IMR-90 (cell line): ENCODE measurements at regions not wholly inside any gene's neighbourhood (a gene's known extent, or its start where the extent isn't known, plus 50 kb on each side); places are given as distances from the start of the nearest gene placed in this dataset.

ENCODE experiments used
- ATAC-seq: fragments of 200-7000 bp; cut with Tn5 transposase; 2 replicates; pipeline ENCODE4 v1.9.1; 2020; ENCODE audit warnings: low read depth, mild to moderate bottlenecking, moderate library complexity
- BruUV-seq: library from RNA; stranded (reverse); fragments of 400-500 nt; replicated peaks from 2 replicates; lab custom pipeline; 2021; lab: Mats Ljungman, UMichigan
- CTCF ChIA-PET: fragments of 300-600 bp; formaldehyde crosslinking; extraction: SDS; loops from one replicate; lab custom pipeline; 2021; ENCODE audit warnings: antibody characterized with exemption; lab: Yijun Ruan, JAX
- POLR2A ChIA-PET: fragments of 300-600 bp; sonication (Branson Sonifier 250); formaldehyde crosslinking; loops from one replicate; lab custom pipeline; 2022; ENCODE audit warnings: antibody characterized with exemption; ENCODE audit not compliant: unreplicated experiment; lab: Charles Lee
- DNase-seq: peaks from one replicate; pipeline ENCODE4 v3.0.0; 2013
- H2AFZ ChIP-seq: replicated peaks from 2 replicates; pipeline ENCODE3; 2013; ENCODE audit warnings: low read length, mild to moderate bottlenecking; ENCODE audit not compliant: poor library complexity
- H2AK5ac ChIP-seq: 2 replicates; pipeline ENCODE4 v1.6.1; 2013; ENCODE audit warnings: low read depth, low read length, inconsistent platforms
- H2AK9ac ChIP-seq: replicated peaks from 2 replicates; pipeline ENCODE3; 2013; ENCODE audit warnings: mild to moderate bottlenecking, low read depth, low read length, moderate library complexity; ENCODE audit not compliant: poor library complexity
- H2BK120ac ChIP-seq: 2 replicates; pipeline ENCODE4 v1.6.1; 2013; ENCODE audit warnings: low read depth, low read length, inconsistent platforms
- H2BK15ac ChIP-seq: 3 replicates; pipeline ENCODE4 v1.6.1; 2013; ENCODE audit warnings: low read depth, low read length, inconsistent platforms
- H2BK20ac ChIP-seq: 2 replicates; pipeline ENCODE4 v1.6.1; 2013; ENCODE audit warnings: low read depth, mild to moderate bottlenecking, inconsistent platforms, low read length, moderate library complexity
- H2BK5ac ChIP-seq: 2 replicates; pipeline ENCODE4 v1.6.1; 2013; ENCODE audit warnings: mild to moderate bottlenecking, low read depth, low read length, inconsistent platforms; ENCODE audit not compliant: poor library complexity, severe bottlenecking
- H3K14ac ChIP-seq: replicated peaks from 2 replicates; pipeline ENCODE4 v1.6.1; 2013; ENCODE audit warnings: low read depth, low read length, inconsistent platforms
- H3K18ac ChIP-seq: 2 replicates; pipeline ENCODE4 v1.6.1; 2013; ENCODE audit warnings: low read depth, low read length, control low read depth
- H3K23ac ChIP-seq: 2 replicates; pipeline ENCODE4 v1.6.1; 2013; ENCODE audit warnings: low read depth, low read length, inconsistent platforms
- H3K27ac ChIP-seq: 2 replicates; pipeline ENCODE4 v1.5.1; 2013; ENCODE audit warnings: mild to moderate bottlenecking, control low read depth, low read length; ENCODE audit not compliant: insufficient read depth
- H3K27me3 ChIP-seq: 2 replicates; pipeline ENCODE4 v1.6.1; 2013; ENCODE audit warnings: low read length; ENCODE audit not compliant: control insufficient read depth, insufficient read depth
- H3K36me3 ChIP-seq: 2 replicates; pipeline ENCODE4 v1.6.1; 2013; ENCODE audit warnings: low read length, mixed read lengths; ENCODE audit not compliant: control insufficient read depth, insufficient read depth
- H3K4ac ChIP-seq: 2 replicates; pipeline ENCODE4 v1.6.1; 2013; ENCODE audit warnings: low read depth, low read length, inconsistent platforms
- H3K4me1 ChIP-seq: 2 replicates; pipeline ENCODE4 v1.6.1; 2013; ENCODE audit warnings: low read length, mixed read lengths; ENCODE audit not compliant: control insufficient read depth, insufficient read depth
- H3K4me2 ChIP-seq: 2 replicates; pipeline ENCODE4 v1.6.1; 2013; ENCODE audit warnings: low read depth, mild to moderate bottlenecking, control low read depth, low read length, moderate library complexity
- H3K4me3 ChIP-seq: 2 replicates; pipeline ENCODE4 v1.5.1; 2013; ENCODE audit warnings: low read depth, mild to moderate bottlenecking, control low read depth, low read length, moderate library complexity; ENCODE audit not compliant: insufficient read depth
- H3K56ac ChIP-seq: 2 replicates; pipeline ENCODE4 v1.6.1; 2013; ENCODE audit warnings: low read length, inconsistent platforms; ENCODE audit not compliant: insufficient read depth; ENCODE audit errors: extremely low read depth
- H3K79me1 ChIP-seq, 2 experiments: 2 replicates each; pipeline ENCODE4 v1.6.1; 2013; ENCODE audit warnings: low read length in 2 of 2, inconsistent platforms in 1 of 2, low read depth in 1 of 2
- H3K9ac ChIP-seq: 2 replicates; pipeline ENCODE4 v1.6.1; 2013; ENCODE audit warnings: low read depth, low read length, control low read depth
- H3K9me1 ChIP-seq: 2 replicates; pipeline ENCODE4 v1.6.1; 2013; ENCODE audit warnings: low read length, inconsistent platforms; ENCODE audit not compliant: insufficient read depth
- H3K9me3 ChIP-seq: 2 replicates; pipeline ENCODE4 v1.6.1; 2013; ENCODE audit warnings: low read length; ENCODE audit not compliant: control insufficient read depth, insufficient read depth
- H4K20me1 ChIP-seq: 2 replicates; pipeline ENCODE4 v1.6.1; 2013; ENCODE audit warnings: low read length, inconsistent platforms; ENCODE audit not compliant: insufficient read depth
- H4K5ac ChIP-seq: 2 replicates; pipeline ENCODE4 v1.6.1; 2013; ENCODE audit warnings: mild to moderate bottlenecking, low read depth, low read length, control low read depth
- H4K8ac ChIP-seq, 2 experiments: 2 replicates each; pipeline ENCODE4 v1.6.1; 2013; ENCODE audit warnings: low read depth in 2 of 2, low read length in 2 of 2, control low read depth in 1 of 2, inconsistent platforms in 1 of 2
- H4K91ac ChIP-seq: 2 replicates; pipeline ENCODE4 v1.6.1; 2013; ENCODE audit warnings: low read depth, low read length, inconsistent platforms; ENCODE audit not compliant: insufficient read depth
- BHLHE40 ChIP-seq: fragments of 150-350 bp; IDR thresholded peaks from 2 replicates; pipeline ENCODE4 v1.6.1; 2016; ENCODE audit warnings: mild to moderate bottlenecking, low read depth, low read length
- CEBPB ChIP-seq: IDR thresholded peaks from 2 replicates; pipeline ENCODE4 v1.6.1; 2012; ENCODE audit warnings: low read depth, low read length, improper control_type of control experiment
- CHD1 ChIP-seq: IDR thresholded peaks from 2 replicates; pipeline ENCODE4 v1.6.1; 2012; ENCODE audit warnings: low read depth, low read length, improper control_type of control experiment
- FOS ChIP-seq: fragments of 150-350 bp; IDR thresholded peaks from 2 replicates; pipeline ENCODE4 v1.6.1; 2016; ENCODE audit warnings: low read depth, low read length
- POLR2A ChIP-seq: IDR thresholded peaks from 2 replicates; pipeline ENCODE4 v1.6.1; 2012; ENCODE audit warnings: mild to moderate bottlenecking, low read depth, low read length
- RFX5 ChIP-seq: IDR thresholded peaks from 2 replicates; pipeline ENCODE4 v1.8.0; 2012; ENCODE audit warnings: low read depth, mild to moderate bottlenecking, low read length, moderate library complexity
- SMC3 ChIP-seq: fragments of 150-350 bp; IDR thresholded peaks from 2 replicates; pipeline ENCODE4 v1.6.1; 2016; ENCODE audit warnings: low read depth, mild to moderate bottlenecking, antibody characterized with exemption, low read length, moderate library complexity
- WGBS, 2 experiments: methylation state at CpG; one replicate each; pipeline versions ENCODE4 v1.1.5 to v1.1.7; 2013; ENCODE audit warnings: missing lambda C conversion rate in 2 of 2; ENCODE audit not compliant: insufficient read length in 1 of 2; ENCODE audit errors: extremely low coverage in 2 of 2; 5-methylcytosine and 5-hydroxymethylcytosine counted together
- dilution Hi-C: fragments of 300-500 bp; cut with HindIII; formaldehyde crosslinking; loops from one replicate; pipeline ENCODE4 v1.14.3; 2018; ENCODE audit warnings: low sequenced_read_pairs; ENCODE audit not compliant: unreplicated experiment
- in situ Hi-C: fragments of 300-500 bp; cut with MboI; formaldehyde crosslinking; loops from 3 replicates; pipeline ENCODE4 v1.14.3; 2019; ENCODE audit warnings: low sequenced_read_pairs, inconsistent platforms, mixed read lengths
- intact Hi-C: fragments of 100-400 bp; cut with micrococcal nuclease; formaldehyde crosslinking; loops from 2 replicates; pipeline ENCODE4 v1.10.0; 2022
- TF ChIP-seq, protein P1 (sequence below): conservative IDR thresholded peaks from 2 replicates; pipeline ENCODE4 v1.5.1; 2012; ENCODE audit warnings: mild to moderate bottlenecking, low read depth, low read length, improper control_type of control experiment

DNA sequence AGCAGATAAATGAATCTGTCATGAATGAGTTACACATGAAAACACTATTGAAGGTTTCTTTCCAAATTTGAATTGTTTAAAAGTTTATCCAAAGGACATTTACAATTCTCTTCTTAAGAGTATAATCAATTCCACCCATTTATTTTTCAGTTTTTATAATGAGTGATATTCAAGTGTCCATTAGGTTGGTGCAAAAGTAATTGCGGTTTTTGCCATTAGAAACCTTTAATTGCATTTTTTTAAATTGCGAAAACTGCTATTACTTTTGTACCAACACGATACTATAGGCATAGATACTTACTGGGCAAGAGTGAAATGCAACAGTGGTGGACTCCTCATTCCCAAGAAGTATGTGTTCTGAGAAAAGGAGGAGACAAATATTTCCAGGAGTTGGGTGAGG lies 422.7 kb upstream of the MON1B start:
- DNase-seq (no peak), ATAC-seq (no peak)
- WGBS, 2 experiments: no CpG with 5 or more reads among the region's 3 CpGs
- Histone ChIP-seq H3K9me3 (peaks cover 17% of the 10 kb centered on the region), H2BK15ac (no peak overlapping the region), H3K4me2 (no peak overlapping the region), H3K79me1 (no peaks in the 10 kb centered on the region), H4K5ac (no peak overlapping the region), H3K4me1 (no peaks in the 10 kb centered on the region), H3K4ac (no peak overlapping the region), H2AK5ac (no peak overlapping the region), H2AK9ac (no peak overlapping the region), H4K20me1 (no peaks in the 10 kb centered on the region), H2BK20ac (no peak overlapping the region), H4K91ac (no peak overlapping the region), H3K27ac (no peak overlapping the region), H3K18ac (no peak overlapping the region), H3K23ac (no peak overlapping the region), H2BK5ac (no peak overlapping the region), H3K36me3 (no peaks in the 10 kb centered on the region), H2AFZ (no peak overlapping the region), H3K56ac (no peak overlapping the region), H2BK120ac (no peak overlapping the region), H4K8ac (no peak overlapping the region), H3K14ac (no peak overlapping the region), H3K9ac (no peak overlapping the region), H3K9me1 (no peaks in the 10 kb centered on the region), H3K27me3 (no peaks in the 10 kb centered on the region), H3K4me3 (no peak overlapping the region)
- dilution Hi-C loops: no loop called here
- no TSS peak for BruUV-seq
- POLR2A ChIA-PET: no interaction called here
- TF ChIP-seq CEBPB (no peak), RFX5 (no peak), CHD1 (no peak), POLR2A (no peak), FOS (no peak), BHLHE40 (no peak), SMC3 (no peak)
- TF ChIP-seq, protein P1, sequence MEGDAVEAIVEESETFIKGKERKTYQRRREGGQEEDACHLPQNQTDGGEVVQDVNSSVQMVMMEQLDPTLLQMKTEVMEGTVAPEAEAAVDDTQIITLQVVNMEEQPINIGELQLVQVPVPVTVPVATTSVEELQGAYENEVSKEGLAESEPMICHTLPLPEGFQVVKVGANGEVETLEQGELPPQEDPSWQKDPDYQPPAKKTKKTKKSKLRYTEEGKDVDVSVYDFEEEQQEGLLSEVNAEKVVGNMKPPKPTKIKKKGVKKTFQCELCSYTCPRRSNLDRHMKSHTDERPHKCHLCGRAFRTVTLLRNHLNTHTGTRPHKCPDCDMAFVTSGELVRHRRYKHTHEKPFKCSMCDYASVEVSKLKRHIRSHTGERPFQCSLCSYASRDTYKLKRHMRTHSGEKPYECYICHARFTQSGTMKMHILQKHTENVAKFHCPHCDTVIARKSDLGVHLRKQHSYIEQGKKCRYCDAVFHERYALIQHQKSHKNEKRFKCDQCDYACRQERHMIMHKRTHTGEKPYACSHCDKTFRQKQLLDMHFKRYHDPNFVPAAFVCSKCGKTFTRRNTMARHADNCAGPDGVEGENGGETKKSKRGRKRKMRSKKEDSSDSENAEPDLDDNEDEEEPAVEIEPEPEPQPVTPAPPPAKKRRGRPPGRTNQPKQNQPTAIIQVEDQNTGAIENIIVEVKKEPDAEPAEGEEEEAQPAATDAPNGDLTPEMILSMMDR: no peak
- intact Hi-C loops: no loop called here
- in situ Hi-C loops: no loop called here
- CTCF ChIA-PET: no interaction called here
